Mesendoderm (in vitro differentiated cells): ENCODE measurements at regions not wholly inside any gene's neighbourhood (a gene's known extent, or its start where the extent isn't known, plus 50 kb on each side); places are given as distances from the start of the nearest gene placed in this dataset.
A peak's percentile ranks its signal among the peaks of the same experiment; 100 is the strongest.

Experiments
- DNase-seq: peaks from one replicate; pipeline ENCODE4 v3.0.0; 2013
- H2AK5ac ChIP-seq: 2 replicates; pipeline ENCODE4 v1.6.1; 2013; ENCODE audit warnings: low read length, inconsistent platforms
- H2BK120ac ChIP-seq: 2 replicates; pipeline ENCODE4 v1.6.1; 2013; ENCODE audit warnings: low read depth, mild to moderate bottlenecking, low read length, moderate library complexity, mixed read lengths
- H2BK15ac ChIP-seq: replicated peaks from 2 replicates; pipeline ENCODE4 v1.6.1; 2013; ENCODE audit warnings: low read depth, mild to moderate bottlenecking, moderate library complexity
- H2BK5ac ChIP-seq: 2 replicates; pipeline ENCODE4 v1.6.1; 2013; ENCODE audit warnings: low read length, inconsistent platforms
- H3K18ac ChIP-seq: 2 replicates; pipeline ENCODE4 v1.6.1; 2013; ENCODE audit warnings: mild to moderate bottlenecking, low read length, mixed read lengths
- H3K23ac ChIP-seq: one replicate; pipeline ENCODE4 v1.6.1; 2013; ENCODE audit warnings: low read length
- H3K27ac ChIP-seq: 2 replicates; pipeline ENCODE4 v1.5.1; 2013; ENCODE audit warnings: low read depth, mild to moderate bottlenecking, inconsistent platforms, low read length, moderate library complexity
- H3K27me3 ChIP-seq: 2 replicates; pipeline ENCODE4 v1.6.1; 2013; ENCODE audit warnings: low read length, control low read depth, mild to moderate bottlenecking, inconsistent platforms; ENCODE audit not compliant: insufficient read depth, poor library complexity
- H3K36me3 ChIP-seq: 2 replicates; pipeline ENCODE4 v1.6.1; 2013; ENCODE audit warnings: low read length, inconsistent platforms; ENCODE audit not compliant: control insufficient read depth, insufficient read depth
- H3K4ac ChIP-seq: one replicate; pipeline ENCODE4 v1.6.1; 2013; ENCODE audit warnings: low read depth, mild to moderate bottlenecking, low read length, moderate library complexity
- H3K4me1 ChIP-seq: 2 replicates; pipeline ENCODE4 v1.6.1; 2013; ENCODE audit warnings: low read depth, low read length, inconsistent platforms; ENCODE audit not compliant: control insufficient read depth
- H3K4me2 ChIP-seq: 2 replicates; pipeline ENCODE4 v1.6.1; 2013; ENCODE audit warnings: low read length
- H3K4me3 ChIP-seq: 2 replicates; pipeline ENCODE4 v1.5.1; 2013; ENCODE audit warnings: mild to moderate bottlenecking, low read length
- H3K56ac ChIP-seq: one replicate; pipeline ENCODE4 v1.6.1; 2013; ENCODE audit warnings: low read length
- H3K79me1 ChIP-seq: 2 replicates; pipeline ENCODE4 v1.6.1; 2013; ENCODE audit warnings: low read length, inconsistent platforms
- H3K79me2 ChIP-seq: 2 replicates; pipeline ENCODE4 v1.6.1; 2013; ENCODE audit warnings: mild to moderate bottlenecking, low read length; ENCODE audit not compliant: control insufficient read depth, insufficient read depth
- H3K9ac ChIP-seq: 2 replicates; pipeline ENCODE4 v1.6.1; 2013; ENCODE audit warnings: low read length, inconsistent platforms
- H4K5ac ChIP-seq: one replicate; pipeline ENCODE4 v1.6.1; 2013; ENCODE audit warnings: low read length
- H4K8ac ChIP-seq: one replicate; pipeline ENCODE4 v1.6.1; 2013; ENCODE audit warnings: low read depth, mild to moderate bottlenecking, control low read depth, low read length, moderate library complexity
- WGBS: extraction: QIAGEN DNeasy Blood & Tissue Kit; methylation state at CpG from one replicate; pipeline ENCODE4 v1.1.7; 2013; ENCODE audit warnings: low lambda C conversion rate, missing lambda C conversion rate; ENCODE audit not compliant: insufficient coverage; ENCODE audit errors: extremely low coverage; 5-methylcytosine and 5-hydroxymethylcytosine counted together

DNA sequence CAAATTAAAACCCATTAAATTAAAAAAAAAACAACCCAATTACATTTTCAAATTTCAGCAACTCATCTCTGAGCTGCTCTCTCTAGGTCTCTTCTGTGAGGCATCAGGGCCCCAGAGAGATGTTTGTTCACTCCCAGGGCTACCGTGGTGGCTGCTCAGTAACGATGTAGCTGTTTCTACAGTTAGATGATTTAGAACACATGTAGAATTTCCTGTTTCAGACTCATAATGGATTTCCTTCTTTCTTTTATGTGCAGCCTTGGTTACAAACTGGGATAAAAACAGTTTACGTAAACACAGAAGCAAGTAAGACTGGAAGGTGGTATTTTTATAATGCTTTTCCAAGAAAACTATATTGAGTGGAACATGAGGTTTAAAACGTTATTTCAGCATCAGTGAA is 116.1 kb upstream of the CCN2 start:
- H3K27ac ChIP-seq = no peak overlapping the region

DNA sequence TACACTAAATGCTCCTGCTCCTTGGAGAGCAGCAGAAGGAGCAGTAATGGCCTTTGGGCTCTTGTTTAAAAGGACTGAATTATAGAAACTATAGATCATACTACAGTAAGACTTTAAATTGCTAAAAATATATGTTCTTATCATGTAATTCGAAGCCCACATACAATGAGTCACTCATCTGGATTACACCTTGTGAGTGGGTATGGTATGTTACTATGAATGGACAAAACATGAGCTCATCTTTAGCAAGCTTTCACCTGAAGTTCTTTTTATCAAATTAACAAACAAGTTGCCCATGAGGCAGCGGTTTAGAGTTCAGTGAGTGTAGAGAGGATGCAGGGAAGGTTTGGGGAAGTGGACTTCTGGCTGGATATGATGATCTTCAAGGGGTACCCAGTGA is 114.4 kb upstream of the CCN2 start:
- H3K79me1 ChIP-seq = no peaks in the 10 kb centered on the region
- no peaks in the 10 kb centered on the region for H3K36me3 ChIP-seq
- no peak overlapping the region for H3K9ac ChIP-seq
- no peaks in the 10 kb centered on the region for H3K79me2 ChIP-seq
- H3K23ac ChIP-seq = no peak overlapping the region
- no peak overlapping the region for H2BK120ac ChIP-seq
- H3K27ac ChIP-seq = no peak overlapping the region
- H4K5ac ChIP-seq = no peak overlapping the region
- no peaks in the 10 kb centered on the region for H3K4me1 ChIP-seq
- no peak overlapping the region for H2BK5ac ChIP-seq
- no peak overlapping the region for H4K8ac ChIP-seq
- no CpG with 5 or more reads among the region's 2 CpGs for WGBS
- H3K56ac ChIP-seq = no peak overlapping the region
- H2BK15ac ChIP-seq = no peak overlapping the region
- no peak overlapping the region for H2AK5ac ChIP-seq
- H3K18ac ChIP-seq = no peak overlapping the region
- no peak overlapping the region for H3K4ac ChIP-seq
- DNase-seq = no peak
- H3K4me3 ChIP-seq = no peak overlapping the region
- no peak overlapping the region for H3K4me2 ChIP-seq
- no peaks in the 10 kb centered on the region for H3K27me3 ChIP-seq

More for the DNA sequence above, 116.1 kb upstream of the CCN2 start:
- DNase-seq = no peak
- H3K4ac ChIP-seq = no peak overlapping the region
- no peak overlapping the region for H3K23ac ChIP-seq
- H2BK120ac ChIP-seq = no peak overlapping the region
- H2BK15ac ChIP-seq = no peak overlapping the region
- H3K4me3 ChIP-seq = no peak overlapping the region
- H3K18ac ChIP-seq = no peak overlapping the region
- no peak overlapping the region for H4K5ac ChIP-seq
- WGBS = no CpG with 5 or more reads among the region's 4 CpGs
- no peak overlapping the region for H3K9ac ChIP-seq
- no peak overlapping the region for H3K56ac ChIP-seq
- no peaks in the 10 kb centered on the region for H3K79me2 ChIP-seq
- H4K8ac ChIP-seq = no peak overlapping the region
- no peak overlapping the region for H2AK5ac ChIP-seq
- no peaks in the 10 kb centered on the region for H3K4me1 ChIP-seq
- no peaks in the 10 kb centered on the region for H3K27me3 ChIP-seq
- no peak overlapping the region for H3K4me2 ChIP-seq
- no peak overlapping the region for H2BK5ac ChIP-seq
- no peaks in the 10 kb centered on the region for H3K36me3 ChIP-seq
- no peaks in the 10 kb centered on the region for H3K79me1 ChIP-seq

DNA sequence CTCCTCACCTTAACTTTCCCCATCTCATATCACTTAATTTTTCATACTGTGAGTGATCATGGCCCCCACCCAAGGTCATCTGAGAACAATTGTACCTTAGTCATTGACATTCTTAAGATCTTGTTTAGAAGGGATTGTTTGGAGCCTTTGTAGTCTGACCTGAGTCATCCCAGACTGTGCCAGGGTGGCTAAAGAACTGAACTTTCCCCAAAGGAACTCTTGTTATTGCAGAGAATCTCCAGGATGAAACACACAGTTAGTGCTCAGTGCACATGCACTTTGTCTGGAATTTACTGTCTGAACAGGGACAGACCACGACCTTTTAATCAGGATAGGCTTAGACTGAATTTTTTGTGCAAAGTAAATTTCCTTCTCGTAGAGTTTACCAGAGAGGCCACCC is 112.6 kb upstream of the CCN2 start:
- no peaks in the 10 kb centered on the region for H3K79me2 ChIP-seq
- H2BK5ac ChIP-seq = no peak overlapping the region
- H3K9ac ChIP-seq = no peak overlapping the region
- no peaks in the 10 kb centered on the region for H3K4me1 ChIP-seq
- no peak overlapping the region for H2AK5ac ChIP-seq
- no peak overlapping the region for H4K5ac ChIP-seq
- no peak overlapping the region for H3K27ac ChIP-seq
- no peaks in the 10 kb centered on the region for H3K36me3 ChIP-seq
- no peak overlapping the region for H2BK120ac ChIP-seq
- peak; percentile 20 for DNase-seq
- H4K8ac ChIP-seq = no peak overlapping the region
- no peak overlapping the region for H3K18ac ChIP-seq
- no peak overlapping the region for H2BK15ac ChIP-seq
- H3K79me1 ChIP-seq = no peaks in the 10 kb centered on the region
- no peaks in the 10 kb centered on the region for H3K27me3 ChIP-seq
- H3K56ac ChIP-seq = no peak overlapping the region
- H3K23ac ChIP-seq = no peak overlapping the region
- no peak overlapping the region for H3K4me2 ChIP-seq
- no peak overlapping the region for H3K4me3 ChIP-seq
- WGBS = no CpG with 5 or more reads among the region's 2 CpGs
- no peak overlapping the region for H3K4ac ChIP-seq

DNA sequence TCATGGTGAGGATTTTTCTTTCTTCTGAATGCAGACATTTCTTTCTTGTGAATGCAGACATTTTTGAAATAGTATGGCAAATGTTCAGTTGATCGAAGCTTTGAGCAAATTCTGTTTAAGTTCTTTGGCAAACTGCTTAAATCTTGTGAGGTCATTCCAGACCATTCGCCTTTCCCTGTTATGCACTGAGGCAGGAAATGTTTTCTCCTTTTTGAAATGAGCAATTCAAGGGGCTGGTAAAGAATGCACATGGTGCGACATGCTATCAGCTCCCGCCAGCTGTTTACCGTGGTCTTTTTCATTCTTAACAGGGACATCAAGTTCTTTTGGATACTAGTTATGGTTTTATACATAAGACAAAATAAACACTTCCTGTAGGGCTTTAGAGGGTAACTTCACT is 112.0 kb upstream of the CCN2 start:
- no peak for DNase-seq
- H3K4me2 ChIP-seq = no peak overlapping the region
- no peak overlapping the region for H3K9ac ChIP-seq
- no peaks in the 10 kb centered on the region for H3K79me1 ChIP-seq
- no peak overlapping the region for H3K56ac ChIP-seq
- no peaks in the 10 kb centered on the region for H3K27me3 ChIP-seq
- H3K18ac ChIP-seq = no peak overlapping the region
- no CpG with 5 or more reads among the region's 5 CpGs for WGBS
- H2BK15ac ChIP-seq = no peak overlapping the region
- H3K23ac ChIP-seq = no peak overlapping the region
- no peaks in the 10 kb centered on the region for H3K4me1 ChIP-seq
- H3K4me3 ChIP-seq = no peak overlapping the region
- no peak overlapping the region for H2AK5ac ChIP-seq
- no peaks in the 10 kb centered on the region for H3K36me3 ChIP-seq
- H3K4ac ChIP-seq = no peak overlapping the region
- no peak overlapping the region for H2BK5ac ChIP-seq
- H4K8ac ChIP-seq = no peak overlapping the region
- no peak overlapping the region for H2BK120ac ChIP-seq
- no peak overlapping the region for H3K27ac ChIP-seq
- H4K5ac ChIP-seq = no peak overlapping the region
- H3K79me2 ChIP-seq = no peaks in the 10 kb centered on the region

DNA sequence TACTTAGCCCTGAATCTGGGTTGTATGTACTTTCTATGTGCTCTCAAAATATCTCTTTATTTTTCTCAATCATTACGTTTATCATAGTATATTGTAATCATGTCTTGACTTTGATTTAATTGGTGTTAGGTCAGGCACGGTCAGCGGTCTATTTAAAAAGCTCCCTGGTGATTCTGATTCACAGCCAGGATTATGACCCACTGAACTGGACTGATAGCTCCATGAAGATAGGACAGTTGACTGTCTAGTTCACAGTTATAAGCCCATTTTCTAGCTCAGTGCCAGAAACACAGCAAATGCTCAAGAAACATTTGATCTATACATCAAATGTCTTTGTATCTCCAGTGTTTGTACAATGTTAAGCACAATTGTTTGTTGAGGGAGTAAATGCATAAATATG is 111.5 kb upstream of the CCN2 start:
- Histone ChIP-seq H4K8ac (no peak overlapping the region), H3K4me3 (no peak overlapping the region), H3K4ac (no peak overlapping the region), H3K4me1 (no peaks in the 10 kb centered on the region), H3K56ac (no peak overlapping the region), H3K36me3 (no peaks in the 10 kb centered on the region), H4K5ac (no peak overlapping the region), H2BK15ac (no peak overlapping the region), H3K27me3 (no peaks in the 10 kb centered on the region), H2BK120ac (no peak overlapping the region), H2AK5ac (no peak overlapping the region), H3K18ac (no peak overlapping the region), H3K27ac (no peak overlapping the region), H3K79me1 (no peaks in the 10 kb centered on the region), H3K4me2 (no peak overlapping the region), H3K23ac (no peak overlapping the region), H3K79me2 (no peaks in the 10 kb centered on the region), H3K9ac (no peak overlapping the region), H2BK5ac (no peak overlapping the region)
- no peak for DNase-seq
- WGBS = no CpG with 5 or more reads among the region's 3 CpGs

DNA sequence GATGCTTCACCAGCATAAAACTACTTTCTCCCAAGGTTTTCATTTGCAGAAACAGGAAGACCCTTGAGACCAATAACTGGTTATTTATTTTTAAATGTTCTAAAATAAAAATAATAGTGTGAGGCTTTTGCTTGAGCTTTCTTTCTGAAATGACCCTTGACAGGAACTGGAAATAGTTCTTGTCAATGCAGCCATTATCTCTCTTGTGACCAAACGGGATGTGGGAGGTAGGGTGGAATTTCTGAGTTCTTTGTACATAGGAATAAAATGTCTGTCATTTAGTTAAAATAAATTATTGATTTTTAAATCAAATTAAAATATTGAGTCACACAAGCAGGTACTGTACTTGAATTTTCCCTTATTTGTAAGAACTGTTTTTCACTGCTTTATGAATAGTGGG is 110.2 kb upstream of the CCN2 start:
- no peaks in the 10 kb centered on the region for H3K79me2 ChIP-seq
- H4K5ac ChIP-seq = no peak overlapping the region
- no peaks in the 10 kb centered on the region for H3K4me1 ChIP-seq
- H3K18ac ChIP-seq = no peak overlapping the region
- no peak overlapping the region for H2BK120ac ChIP-seq
- H3K4me3 ChIP-seq = no peak overlapping the region
- H3K9ac ChIP-seq = no peak overlapping the region
- no peak overlapping the region for H2AK5ac ChIP-seq
- no peak overlapping the region for H3K4ac ChIP-seq
- no peak for DNase-seq
- H3K56ac ChIP-seq = no peak overlapping the region
- H3K4me2 ChIP-seq = no peak overlapping the region
- no peaks in the 10 kb centered on the region for H3K27me3 ChIP-seq
- H3K79me1 ChIP-seq = no peaks in the 10 kb centered on the region
- no peak overlapping the region for H2BK5ac ChIP-seq
- H4K8ac ChIP-seq = no peak overlapping the region
- no peaks in the 10 kb centered on the region for H3K36me3 ChIP-seq
- H3K27ac ChIP-seq = no peak overlapping the region
- no CpG with 5 or more reads among the region's 1 CpG for WGBS
- no peak overlapping the region for H3K23ac ChIP-seq
- H2BK15ac ChIP-seq = no peak overlapping the region
